IMR-90 (cell line): ENCODE measurements at regions not wholly inside any gene's neighbourhood (a gene's known extent, or its start where the extent isn't known, plus 50 kb on each side); places are given as distances from the start of the nearest gene placed in this dataset.

Experiments
- ATAC-seq: fragments of 200-7000 bp; cut with Tn5 transposase; 2 replicates; pipeline ENCODE4 v1.9.1; 2020; ENCODE audit warnings: low read depth, mild to moderate bottlenecking, moderate library complexity
- BruUV-seq: library from RNA; stranded (reverse); fragments of 400-500 nt; replicated peaks from 2 replicates; lab custom pipeline; 2021; lab: Mats Ljungman, UMichigan
- CTCF ChIA-PET: fragments of 300-600 bp; formaldehyde crosslinking; extraction: SDS; loops from one replicate; lab custom pipeline; 2021; ENCODE audit warnings: antibody characterized with exemption; lab: Yijun Ruan, JAX
- POLR2A ChIA-PET: fragments of 300-600 bp; sonication (Branson Sonifier 250); formaldehyde crosslinking; loops from one replicate; lab custom pipeline; 2022; ENCODE audit warnings: antibody characterized with exemption; ENCODE audit not compliant: unreplicated experiment; lab: Charles Lee
- DNase-seq: peaks from one replicate; pipeline ENCODE4 v3.0.0; 2013
- H2AFZ ChIP-seq: replicated peaks from 2 replicates; pipeline ENCODE3; 2013; ENCODE audit warnings: low read length, mild to moderate bottlenecking; ENCODE audit not compliant: poor library complexity
- H2AK5ac ChIP-seq: 2 replicates; pipeline ENCODE4 v1.6.1; 2013; ENCODE audit warnings: low read depth, low read length, inconsistent platforms
- H2AK9ac ChIP-seq: replicated peaks from 2 replicates; pipeline ENCODE3; 2013; ENCODE audit warnings: mild to moderate bottlenecking, low read depth, low read length, moderate library complexity; ENCODE audit not compliant: poor library complexity
- H2BK120ac ChIP-seq: 2 replicates; pipeline ENCODE4 v1.6.1; 2013; ENCODE audit warnings: low read depth, low read length, inconsistent platforms
- H2BK15ac ChIP-seq: 3 replicates; pipeline ENCODE4 v1.6.1; 2013; ENCODE audit warnings: low read depth, low read length, inconsistent platforms
- H2BK20ac ChIP-seq: 2 replicates; pipeline ENCODE4 v1.6.1; 2013; ENCODE audit warnings: low read depth, mild to moderate bottlenecking, inconsistent platforms, low read length, moderate library complexity
- H2BK5ac ChIP-seq: 2 replicates; pipeline ENCODE4 v1.6.1; 2013; ENCODE audit warnings: mild to moderate bottlenecking, low read depth, low read length, inconsistent platforms; ENCODE audit not compliant: poor library complexity, severe bottlenecking
- H3K14ac ChIP-seq: replicated peaks from 2 replicates; pipeline ENCODE4 v1.6.1; 2013; ENCODE audit warnings: low read depth, low read length, inconsistent platforms
- H3K18ac ChIP-seq: 2 replicates; pipeline ENCODE4 v1.6.1; 2013; ENCODE audit warnings: low read depth, low read length, control low read depth
- H3K23ac ChIP-seq: 2 replicates; pipeline ENCODE4 v1.6.1; 2013; ENCODE audit warnings: low read depth, low read length, inconsistent platforms
- H3K27ac ChIP-seq: 2 replicates; pipeline ENCODE4 v1.5.1; 2013; ENCODE audit warnings: mild to moderate bottlenecking, control low read depth, low read length; ENCODE audit not compliant: insufficient read depth
- H3K27me3 ChIP-seq: 2 replicates; pipeline ENCODE4 v1.6.1; 2013; ENCODE audit warnings: low read length; ENCODE audit not compliant: control insufficient read depth, insufficient read depth
- H3K36me3 ChIP-seq: 2 replicates; pipeline ENCODE4 v1.6.1; 2013; ENCODE audit warnings: low read length, mixed read lengths; ENCODE audit not compliant: control insufficient read depth, insufficient read depth
- H3K4ac ChIP-seq: 2 replicates; pipeline ENCODE4 v1.6.1; 2013; ENCODE audit warnings: low read depth, low read length, inconsistent platforms
- H3K4me1 ChIP-seq: 2 replicates; pipeline ENCODE4 v1.6.1; 2013; ENCODE audit warnings: low read length, mixed read lengths; ENCODE audit not compliant: control insufficient read depth, insufficient read depth
- H3K4me2 ChIP-seq: 2 replicates; pipeline ENCODE4 v1.6.1; 2013; ENCODE audit warnings: low read depth, mild to moderate bottlenecking, control low read depth, low read length, moderate library complexity
- H3K4me3 ChIP-seq: 2 replicates; pipeline ENCODE4 v1.5.1; 2013; ENCODE audit warnings: low read depth, mild to moderate bottlenecking, control low read depth, low read length, moderate library complexity; ENCODE audit not compliant: insufficient read depth
- H3K56ac ChIP-seq: 2 replicates; pipeline ENCODE4 v1.6.1; 2013; ENCODE audit warnings: low read length, inconsistent platforms; ENCODE audit not compliant: insufficient read depth; ENCODE audit errors: extremely low read depth
- H3K79me1 ChIP-seq, 2 experiments: 2 replicates each; pipeline ENCODE4 v1.6.1; 2013; ENCODE audit warnings: low read length in 2 of 2, inconsistent platforms in 1 of 2, low read depth in 1 of 2
- H3K9ac ChIP-seq: 2 replicates; pipeline ENCODE4 v1.6.1; 2013; ENCODE audit warnings: low read depth, low read length, control low read depth
- H3K9me1 ChIP-seq: 2 replicates; pipeline ENCODE4 v1.6.1; 2013; ENCODE audit warnings: low read length, inconsistent platforms; ENCODE audit not compliant: insufficient read depth
- H3K9me3 ChIP-seq: 2 replicates; pipeline ENCODE4 v1.6.1; 2013; ENCODE audit warnings: low read length; ENCODE audit not compliant: control insufficient read depth, insufficient read depth
- H4K20me1 ChIP-seq: 2 replicates; pipeline ENCODE4 v1.6.1; 2013; ENCODE audit warnings: low read length, inconsistent platforms; ENCODE audit not compliant: insufficient read depth
- H4K5ac ChIP-seq: 2 replicates; pipeline ENCODE4 v1.6.1; 2013; ENCODE audit warnings: mild to moderate bottlenecking, low read depth, low read length, control low read depth
- H4K8ac ChIP-seq, 2 experiments: 2 replicates each; pipeline ENCODE4 v1.6.1; 2013; ENCODE audit warnings: low read depth in 2 of 2, low read length in 2 of 2, control low read depth in 1 of 2, inconsistent platforms in 1 of 2
- H4K91ac ChIP-seq: 2 replicates; pipeline ENCODE4 v1.6.1; 2013; ENCODE audit warnings: low read depth, low read length, inconsistent platforms; ENCODE audit not compliant: insufficient read depth
- FOS ChIP-seq: fragments of 150-350 bp; IDR thresholded peaks from 2 replicates; pipeline ENCODE4 v1.6.1; 2016; ENCODE audit warnings: low read depth, low read length
- RAD21 ChIP-seq: IDR thresholded peaks from 2 replicates; pipeline ENCODE4 v1.6.1; 2012; ENCODE audit warnings: low read length, improper control_type of control experiment
- WGBS, 2 experiments: methylation state at CpG; one replicate each; pipeline versions ENCODE4 v1.1.5 to v1.1.7; 2013; ENCODE audit warnings: missing lambda C conversion rate in 2 of 2; ENCODE audit not compliant: insufficient read length in 1 of 2; ENCODE audit errors: extremely low coverage in 2 of 2; 5-methylcytosine and 5-hydroxymethylcytosine counted together
- dilution Hi-C: fragments of 300-500 bp; cut with HindIII; formaldehyde crosslinking; loops from one replicate; pipeline ENCODE4 v1.14.3; 2018; ENCODE audit warnings: low sequenced_read_pairs; ENCODE audit not compliant: unreplicated experiment
- in situ Hi-C: fragments of 300-500 bp; cut with MboI; formaldehyde crosslinking; loops from 3 replicates; pipeline ENCODE4 v1.14.3; 2019; ENCODE audit warnings: low sequenced_read_pairs, inconsistent platforms, mixed read lengths
- intact Hi-C: fragments of 100-400 bp; cut with micrococcal nuclease; formaldehyde crosslinking; loops from 2 replicates; pipeline ENCODE4 v1.10.0; 2022

GRCh38 chr2:195595825-195596224 is 61.2 kb upstream of the SLC39A10 start:
- H2BK5ac ChIP-seq = no peak overlapping the region
- intact Hi-C loops = no loop called here

More at GRCh38 chr2:195595825-195596224, 61.2 kb upstream of the SLC39A10 start:
- no peak overlapping the region for H2BK120ac ChIP-seq
- H3K27ac ChIP-seq = no peak overlapping the region
- BruUV-seq = no TSS peak
- H4K91ac ChIP-seq = no peak overlapping the region
- no peaks in the 10 kb centered on the region for H3K27me3 ChIP-seq
- H2AK5ac ChIP-seq = no peak overlapping the region
- no peak overlapping the region for H3K4ac ChIP-seq
- no peaks in the 10 kb centered on the region for H3K4me1 ChIP-seq
- DNase-seq = no peak
- no peak overlapping the region for H4K8ac ChIP-seq
- no peak overlapping the region for H2AFZ ChIP-seq
- H3K4me2 ChIP-seq = no peak overlapping the region
- no peak for ATAC-seq
- no peaks in the 10 kb centered on the region for H3K36me3 ChIP-seq
- no peak overlapping the region for H4K5ac ChIP-seq
- H3K9me1 ChIP-seq = no peaks in the 10 kb centered on the region
- no peaks in the 10 kb centered on the region for H3K9me3 ChIP-seq
- no peak overlapping the region for H3K9ac ChIP-seq
- POLR2A ChIA-PET = no interaction called here
- dilution Hi-C loops = no loop called here
- in situ Hi-C loops = no loop called here
- no peaks in the 10 kb centered on the region for H3K79me1 ChIP-seq
- no peak overlapping the region for H2BK20ac ChIP-seq
- TF ChIP-seq RAD21 = no peak
- TF ChIP-seq FOS = no peak
- H3K4me3 ChIP-seq = no peak overlapping the region
- H2BK15ac ChIP-seq = no peak overlapping the region
- no peak overlapping the region for H3K14ac ChIP-seq
- H3K56ac ChIP-seq = no peak overlapping the region
- H4K20me1 ChIP-seq = no peaks in the 10 kb centered on the region
- no peak overlapping the region for H3K23ac ChIP-seq
- CTCF ChIA-PET = no interaction called here
- H2AK9ac ChIP-seq = no peak overlapping the region
- H3K18ac ChIP-seq = no peak overlapping the region
- whole genome bisulfite sequencing, 2 experiments = 100% methylated on average over 3 of the region's 6 CpGs; no CpG with 5 or more reads in 1 of the 2 experiments
